Activated B cell treated with CpG ODN at 0.5 μM for 24 hours (primary cell): ENCODE measurements at regions not wholly inside any gene's neighbourhood (a gene's known extent, or its start where the extent isn't known, plus 50 kb on each side); places are given as distances from the start of the nearest gene placed in this dataset.

Experiments
- ATAC-seq: fragments of 200-7000 bp; cut with Tn5 transposase; one replicate; pipeline ENCODE4 v1.10.0; 2021; ENCODE audit warnings: low read depth, mild to moderate bottlenecking, moderate library complexity
- CTCF ChIA-PET: fragments of 350-600 bp; sonication (Branson Sonifier 250); formaldehyde crosslinking; loops from one replicate; lab custom pipeline; 2021; ENCODE audit warnings: antibody characterized with exemption; lab: Charles Lee
- POLR2A ChIA-PET: fragments of 350-600 bp; sonication (Branson Sonifier 250); formaldehyde crosslinking; loops from one replicate; lab custom pipeline; 2021; ENCODE audit warnings: antibody characterized with exemption; lab: Charles Lee
- DNase-seq: peaks from one replicate; pipeline ENCODE4 v3.0.0; 2022
- H3K27ac Mint-ChIP-seq: one replicate; pipeline ENCODE4 v1.8.0; 2020; ENCODE audit warnings: mixed read lengths
- H3K27me3 Mint-ChIP-seq: one replicate; pipeline ENCODE4 v1.8.0; 2021; ENCODE audit warnings: mixed read lengths
- H3K36me3 Mint-ChIP-seq: one replicate; pipeline ENCODE4 v1.8.0; 2021; ENCODE audit warnings: low read depth, mixed read lengths
- H3K4me1 Mint-ChIP-seq: one replicate; pipeline ENCODE4 v1.8.0; 2021; ENCODE audit warnings: mixed read lengths
- H3K4me3 Mint-ChIP-seq: one replicate; pipeline ENCODE4 v1.8.0; 2020; ENCODE audit warnings: mild to moderate bottlenecking, mixed read lengths
- H3K9me3 Mint-ChIP-seq: one replicate; pipeline ENCODE4 v1.8.0; 2020; ENCODE audit warnings: mixed read lengths
- intact Hi-C: fragments of 100-400 bp; cut with micrococcal nuclease; formaldehyde crosslinking; loops from one replicate; pipeline ENCODE4 v1.15.1; 2024
- TF ChIP-seq, protein P1 (sequence below): fragments of 200-600 bp; IDR thresholded peaks from one replicate; pipeline ENCODE4 v1.8.0; 2022; ENCODE audit warnings: antibody characterized with exemption, mild to moderate bottlenecking

DNA sequence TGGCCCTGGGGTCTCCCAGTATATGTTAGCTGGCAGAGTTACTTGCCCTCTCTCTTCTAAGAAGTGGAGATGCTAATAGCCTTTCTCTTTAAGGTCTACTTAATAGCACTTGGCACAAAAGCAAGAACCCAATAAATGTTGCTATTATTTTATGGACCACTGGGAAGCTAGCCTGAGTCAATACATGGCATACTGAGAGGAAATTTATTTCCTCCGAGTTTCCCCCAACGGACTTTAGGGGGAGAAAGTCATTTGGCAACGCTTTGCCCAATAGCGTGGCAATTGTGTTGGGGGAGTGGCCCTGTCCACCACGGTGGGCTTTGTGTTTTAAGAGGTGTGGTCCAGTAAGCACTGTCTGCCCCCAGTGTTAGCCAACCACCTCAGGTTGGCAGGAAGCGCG lies 87.4 kb upstream of the SMNDC1 start:
- DNase-seq (no peak), ATAC-seq (no peak)
- H3K27me3 Mint-ChIP-seq, result peaks cover 10% of the 10 kb centered on the region
- no peaks in the 10 kb centered on the region for H3K36me3 Mint-ChIP-seq
- CTCF ChIA-PET, result no interaction called here
- POLR2A ChIA-PET, result interaction anchor here (0.7 to 0.8 kb wide), 2 partner anchors 16 to 34 kb away, joined by 6 to 8 read pairs; no protein-coding TSS in a partner anchor
- peaks cover 25% of the 10 kb centered on the region for H3K4me1 Mint-ChIP-seq
- intact Hi-C loops, result no loop called here
- TF ChIP-seq, protein P1, sequence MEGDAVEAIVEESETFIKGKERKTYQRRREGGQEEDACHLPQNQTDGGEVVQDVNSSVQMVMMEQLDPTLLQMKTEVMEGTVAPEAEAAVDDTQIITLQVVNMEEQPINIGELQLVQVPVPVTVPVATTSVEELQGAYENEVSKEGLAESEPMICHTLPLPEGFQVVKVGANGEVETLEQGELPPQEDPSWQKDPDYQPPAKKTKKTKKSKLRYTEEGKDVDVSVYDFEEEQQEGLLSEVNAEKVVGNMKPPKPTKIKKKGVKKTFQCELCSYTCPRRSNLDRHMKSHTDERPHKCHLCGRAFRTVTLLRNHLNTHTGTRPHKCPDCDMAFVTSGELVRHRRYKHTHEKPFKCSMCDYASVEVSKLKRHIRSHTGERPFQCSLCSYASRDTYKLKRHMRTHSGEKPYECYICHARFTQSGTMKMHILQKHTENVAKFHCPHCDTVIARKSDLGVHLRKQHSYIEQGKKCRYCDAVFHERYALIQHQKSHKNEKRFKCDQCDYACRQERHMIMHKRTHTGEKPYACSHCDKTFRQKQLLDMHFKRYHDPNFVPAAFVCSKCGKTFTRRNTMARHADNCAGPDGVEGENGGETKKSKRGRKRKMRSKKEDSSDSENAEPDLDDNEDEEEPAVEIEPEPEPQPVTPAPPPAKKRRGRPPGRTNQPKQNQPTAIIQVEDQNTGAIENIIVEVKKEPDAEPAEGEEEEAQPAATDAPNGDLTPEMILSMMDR, result no peak
- no peaks in the 10 kb centered on the region for H3K9me3 Mint-ChIP-seq
- no peak overlapping the region for H3K4me3 Mint-ChIP-seq
- H3K27ac Mint-ChIP-seq, result no peak overlapping the region

DNA sequence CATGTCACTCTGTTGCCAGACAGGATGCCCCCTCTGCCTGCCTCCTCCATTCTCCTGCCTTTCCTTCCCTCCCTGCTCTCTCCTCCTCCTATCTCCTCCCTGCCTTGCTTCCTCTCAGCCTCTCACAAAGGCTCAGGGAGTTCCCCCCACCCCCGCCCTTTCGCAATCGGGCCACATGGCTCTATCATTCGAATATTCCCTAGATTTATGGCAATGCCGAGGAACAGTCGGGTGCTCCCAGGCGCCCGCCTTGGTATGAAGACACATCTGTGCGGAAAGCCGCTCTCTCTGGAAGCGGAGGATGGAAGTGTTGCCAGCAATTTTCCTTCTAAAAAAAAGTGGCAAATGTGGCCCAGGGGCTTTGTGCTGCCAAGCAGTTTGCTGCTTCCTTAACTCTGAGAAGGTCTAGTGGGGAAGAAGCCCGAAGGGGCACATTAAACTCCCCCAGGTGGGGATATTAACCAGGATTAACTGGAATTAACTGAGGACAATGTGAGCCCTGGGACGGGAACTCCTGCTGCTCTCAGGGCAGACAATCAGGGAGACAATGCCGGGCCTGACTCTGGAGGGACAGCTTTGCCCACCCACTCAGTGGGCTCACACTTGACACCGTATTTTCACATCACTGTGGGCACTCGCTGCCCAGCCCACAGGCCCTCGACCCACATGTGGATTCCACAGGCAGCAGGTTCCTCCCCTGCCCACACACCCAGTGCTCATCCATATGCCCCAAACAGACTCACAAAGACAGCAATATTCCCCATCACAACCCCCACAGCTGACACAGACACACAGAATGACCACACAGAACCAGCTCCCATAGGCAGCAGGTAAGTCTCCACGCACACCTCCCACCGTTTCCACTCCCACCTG lies 88.4 kb upstream of the SMNDC1 start:
- TF ChIP-seq, protein P1, result no peak
- Mint-ChIP-seq H3K4me1 (peaks cover 17% of the 10 kb centered on the region), H3K27me3 (peaks cover 10% of the 10 kb centered on the region), H3K4me3 (no peak overlapping the region), H3K9me3 (no peaks in the 10 kb centered on the region), H3K36me3 (no peaks in the 10 kb centered on the region), H3K27ac (no peak overlapping the region)
- ChIA-PET POLR2A (no interaction called here), CTCF (no interaction called here)
- DNase-seq, result no peak
- intact Hi-C loops, result no loop called here
- ATAC-seq, result no peak

DNA sequence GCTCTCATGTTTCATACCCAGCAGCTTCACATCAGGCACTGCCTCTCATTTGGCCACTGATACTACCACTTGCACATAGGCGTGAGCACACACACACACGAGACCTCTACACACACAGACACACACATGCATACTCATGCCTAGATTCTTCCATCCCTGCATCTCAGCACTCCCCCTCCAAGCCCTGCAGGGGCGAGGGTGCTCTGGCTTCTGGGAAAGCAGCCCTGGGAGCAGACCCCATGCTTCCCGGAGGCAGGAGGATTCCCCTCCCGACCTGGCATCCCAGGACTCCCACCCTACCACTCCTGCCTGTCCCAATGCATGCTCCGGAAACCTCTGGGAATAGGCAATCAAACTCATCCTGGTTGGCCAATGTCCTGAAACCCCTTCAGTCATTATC lies 89.1 kb upstream of the SMNDC1 start:
- no peak for DNase-seq
- Mint-ChIP-seq H3K4me1 (peaks cover 10% of the 10 kb centered on the region), H3K27ac (no peak overlapping the region), H3K27me3 (peaks cover 10% of the 10 kb centered on the region), H3K9me3 (no peaks in the 10 kb centered on the region), H3K4me3 (no peak overlapping the region), H3K36me3 (no peaks in the 10 kb centered on the region)
- ChIA-PET POLR2A (no interaction called here), CTCF (no interaction called here)
- no peak for ATAC-seq
- TF ChIP-seq, protein P1, result no peak
- intact Hi-C loops, result no loop called here

DNA sequence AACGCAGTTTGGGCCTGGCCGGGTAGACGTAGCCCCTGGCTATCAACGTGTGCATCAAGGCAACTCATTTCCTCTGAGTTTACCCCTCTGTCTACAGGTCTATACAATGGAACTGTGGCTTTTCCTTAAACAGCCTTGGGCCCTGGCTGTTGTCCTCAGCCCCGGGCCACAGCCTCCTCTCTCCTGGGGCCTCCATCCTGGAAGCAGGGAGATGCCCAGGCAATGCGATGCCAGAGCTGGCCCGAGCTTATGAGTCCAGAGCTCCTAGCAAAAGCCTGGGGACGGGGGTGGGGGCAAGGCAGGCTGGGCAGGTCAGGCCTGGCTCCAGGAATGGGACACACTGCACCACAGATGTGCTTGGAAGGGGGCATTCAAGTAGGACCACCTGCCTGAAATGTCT lies 89.6 kb upstream of the SMNDC1 start:
- ChIA-PET POLR2A (no interaction called here), CTCF (no interaction called here)
- H3K4me3 Mint-ChIP-seq, result no peak overlapping the region
- no peak for DNase-seq
- no peak for ATAC-seq
- no peak overlapping the region for H3K27ac Mint-ChIP-seq
- no peaks in the 10 kb centered on the region for H3K9me3 Mint-ChIP-seq
- H3K27me3 Mint-ChIP-seq, result peaks cover 10% of the 10 kb centered on the region
- peaks cover 10% of the 10 kb centered on the region for H3K4me1 Mint-ChIP-seq
- no peaks in the 10 kb centered on the region for H3K36me3 Mint-ChIP-seq
- intact Hi-C loops, result no loop called here
- TF ChIP-seq, protein P1, result no peak

DNA sequence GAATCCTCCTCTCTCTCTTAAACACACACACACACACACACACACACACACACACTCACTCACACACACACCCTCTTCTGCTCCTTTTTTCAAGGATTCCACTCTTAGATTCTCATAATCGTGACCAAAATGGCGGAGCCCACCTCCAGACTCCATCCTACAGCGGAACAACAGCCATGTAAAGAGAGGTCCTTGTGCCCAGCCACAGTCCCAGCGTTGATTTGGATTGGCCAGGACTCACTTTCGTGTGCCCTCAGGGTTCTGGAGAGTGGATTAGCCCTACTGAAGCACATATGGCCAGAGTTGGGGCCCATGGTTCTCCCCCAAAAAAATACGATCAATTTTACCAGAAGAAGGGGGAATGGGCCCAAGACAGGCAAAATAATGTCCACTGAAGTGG lies 90.2 kb upstream of the SMNDC1 start:
- CTCF ChIA-PET, result no interaction called here
- Mint-ChIP-seq H3K27ac (no peak overlapping the region), H3K9me3 (no peaks in the 10 kb centered on the region), H3K4me3 (no peak overlapping the region), H3K27me3 (peaks cover 10% of the 10 kb centered on the region), H3K4me1 (peaks cover 10% of the 10 kb centered on the region), H3K36me3 (no peaks in the 10 kb centered on the region)
- TF ChIP-seq, protein P1, result no peak
- DNase-seq, result no peak
- intact Hi-C loops, result loop anchor here (1.0 kb wide), 2 partner anchors 19 to 39 kb away; no protein-coding TSS in a partner anchor
- POLR2A ChIA-PET, result no interaction called here
- no peak for ATAC-seq
